GM12878 (cell line): ENCODE measurements at regions not wholly inside any gene's neighbourhood (a gene's known extent, or its start where the extent isn't known, plus 50 kb on each side); places are given as distances from the start of the nearest gene placed in this dataset.

Experiments used
- DPF2 ChIP-seq: fragments of 450-650 bp; IDR thresholded peaks from 2 replicates; pipeline ENCODE4 v1.6.1; 2017; ENCODE audit warnings: mild to moderate bottlenecking
- SREBF2 ChIP-seq: IDR thresholded peaks from 2 replicates; pipeline ENCODE4 v1.6.1; 2012; ENCODE audit warnings: mild to moderate bottlenecking, low read length
- SUPT20H ChIP-seq: IDR thresholded peaks from 2 replicates; pipeline ENCODE4 v1.6.1; 2011; ENCODE audit warnings: low read depth, mild to moderate bottlenecking, low read length, moderate library complexity, borderline replicate concordance; ENCODE audit not compliant: control insufficient read depth
- TF ChIP-seq, protein P1 (sequence below), 3 experiments: IDR thresholded peaks in 2 of 3; conservative IDR thresholded peaks in 1 of 3; 2 replicates each; pipeline ENCODE4 v1.5.1; 2011; ENCODE audit warnings: low read depth in 3 of 3, low read length in 3 of 3, mild to moderate bottlenecking in 3 of 3, control low read depth in 2 of 3, moderate library complexity in 2 of 3, inconsistent platforms in 1 of 3, mixed read lengths in 1 of 3; ENCODE audit not compliant: control insufficient read depth in 2 of 3, insufficient read depth in 1 of 3; ENCODE audit errors: extremely low read depth in 1 of 3
- TF ChIP-seq, protein P2 (sequence below): fragments of 450-650 bp; conservative IDR thresholded peaks from 2 replicates; pipeline ENCODE4 v1.6.1; 2017; ENCODE audit warnings: mild to moderate bottlenecking, moderate library complexity
- TF ChIP-seq, protein P3 (sequence below): IDR thresholded peaks from 2 replicates; pipeline ENCODE4 v1.6.1; 2011; ENCODE audit warnings: low read depth, low read length, improper control_type of control experiment, borderline replicate concordance

DNA sequence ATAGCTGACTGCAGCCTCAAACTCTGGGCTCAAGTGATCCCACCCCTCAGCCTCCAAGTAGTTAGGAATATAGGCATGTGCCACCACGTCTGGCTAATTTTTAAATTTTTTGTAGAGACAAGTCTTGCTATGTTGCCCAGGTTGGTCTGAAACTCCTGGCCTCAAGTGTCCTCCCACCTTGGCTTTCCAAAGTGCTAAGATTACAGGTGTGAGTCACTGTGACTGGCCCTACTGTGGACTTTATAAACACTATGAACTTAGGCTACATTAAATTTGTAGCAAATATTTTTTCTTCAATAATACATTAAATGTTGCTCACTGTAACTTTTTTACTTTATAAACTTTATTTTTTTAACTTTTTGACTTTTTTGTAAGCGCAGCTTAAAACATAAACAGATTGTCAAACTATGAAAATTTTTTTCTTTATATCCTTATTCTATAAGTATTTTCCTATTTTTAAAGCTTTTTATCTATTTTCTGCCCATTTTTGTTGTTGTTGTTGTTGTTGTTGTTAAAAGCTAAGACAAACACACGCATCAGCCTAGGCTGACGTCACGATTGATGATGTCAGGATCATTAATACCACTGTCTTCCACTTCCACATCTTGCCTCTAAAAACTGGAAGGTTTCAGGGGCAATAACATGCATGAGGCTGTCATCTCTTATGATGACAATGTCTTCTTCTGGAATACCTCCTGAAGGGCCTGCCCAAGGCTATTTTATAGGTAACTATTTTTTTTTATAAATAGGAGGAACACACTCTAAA, 204.2 kb downstream of the KLF5 start:
- TF ChIP-seq, protein P1, sequence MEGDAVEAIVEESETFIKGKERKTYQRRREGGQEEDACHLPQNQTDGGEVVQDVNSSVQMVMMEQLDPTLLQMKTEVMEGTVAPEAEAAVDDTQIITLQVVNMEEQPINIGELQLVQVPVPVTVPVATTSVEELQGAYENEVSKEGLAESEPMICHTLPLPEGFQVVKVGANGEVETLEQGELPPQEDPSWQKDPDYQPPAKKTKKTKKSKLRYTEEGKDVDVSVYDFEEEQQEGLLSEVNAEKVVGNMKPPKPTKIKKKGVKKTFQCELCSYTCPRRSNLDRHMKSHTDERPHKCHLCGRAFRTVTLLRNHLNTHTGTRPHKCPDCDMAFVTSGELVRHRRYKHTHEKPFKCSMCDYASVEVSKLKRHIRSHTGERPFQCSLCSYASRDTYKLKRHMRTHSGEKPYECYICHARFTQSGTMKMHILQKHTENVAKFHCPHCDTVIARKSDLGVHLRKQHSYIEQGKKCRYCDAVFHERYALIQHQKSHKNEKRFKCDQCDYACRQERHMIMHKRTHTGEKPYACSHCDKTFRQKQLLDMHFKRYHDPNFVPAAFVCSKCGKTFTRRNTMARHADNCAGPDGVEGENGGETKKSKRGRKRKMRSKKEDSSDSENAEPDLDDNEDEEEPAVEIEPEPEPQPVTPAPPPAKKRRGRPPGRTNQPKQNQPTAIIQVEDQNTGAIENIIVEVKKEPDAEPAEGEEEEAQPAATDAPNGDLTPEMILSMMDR (IDR thresholded peaks at IDR 0.05 in 2 of 3, conservative IDR thresholded peaks at IDR 0.05 in 1 of 3; ENCODE audit: control insufficient read depth in 2 of 3, extremely low read depth in 1 of 3, insufficient read depth in 1 of 3, low read depth in 3 of 3, low read length in 3 of 3) = no peak
- TF ChIP-seq, protein P2, sequence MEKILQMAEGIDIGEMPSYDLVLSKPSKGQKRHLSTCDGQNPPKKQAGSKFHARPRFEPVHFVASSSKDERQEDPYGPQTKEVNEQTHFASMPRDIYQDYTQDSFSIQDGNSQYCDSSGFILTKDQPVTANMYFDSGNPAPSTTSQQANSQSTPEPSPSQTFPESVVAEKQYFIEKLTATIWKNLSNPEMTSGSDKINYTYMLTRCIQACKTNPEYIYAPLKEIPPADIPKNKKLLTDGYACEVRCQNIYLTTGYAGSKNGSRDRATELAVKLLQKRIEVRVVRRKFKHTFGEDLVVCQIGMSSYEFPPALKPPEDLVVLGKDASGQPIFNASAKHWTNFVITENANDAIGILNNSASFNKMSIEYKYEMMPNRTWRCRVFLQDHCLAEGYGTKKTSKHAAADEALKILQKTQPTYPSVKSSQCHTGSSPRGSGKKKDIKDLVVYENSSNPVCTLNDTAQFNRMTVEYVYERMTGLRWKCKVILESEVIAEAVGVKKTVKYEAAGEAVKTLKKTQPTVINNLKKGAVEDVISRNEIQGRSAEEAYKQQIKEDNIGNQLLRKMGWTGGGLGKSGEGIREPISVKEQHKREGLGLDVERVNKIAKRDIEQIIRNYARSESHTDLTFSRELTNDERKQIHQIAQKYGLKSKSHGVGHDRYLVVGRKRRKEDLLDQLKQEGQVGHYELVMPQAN = no peak
- TF ChIP-seq, protein P3, sequence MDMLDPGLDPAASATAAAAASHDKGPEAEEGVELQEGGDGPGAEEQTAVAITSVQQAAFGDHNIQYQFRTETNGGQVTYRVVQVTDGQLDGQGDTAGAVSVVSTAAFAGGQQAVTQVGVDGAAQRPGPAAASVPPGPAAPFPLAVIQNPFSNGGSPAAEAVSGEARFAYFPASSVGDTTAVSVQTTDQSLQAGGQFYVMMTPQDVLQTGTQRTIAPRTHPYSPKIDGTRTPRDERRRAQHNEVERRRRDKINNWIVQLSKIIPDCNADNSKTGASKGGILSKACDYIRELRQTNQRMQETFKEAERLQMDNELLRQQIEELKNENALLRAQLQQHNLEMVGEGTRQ = no peak
- no peak for TF ChIP-seq SUPT20H
- TF ChIP-seq DPF2 = no peak
- TF ChIP-seq SREBF2 = no peak
